Trophoblast cell (in vitro differentiated cells and primary cell): ENCODE measurements at regions not wholly inside any gene's neighbourhood (a gene's known extent, or its start where the extent isn't known, plus 50 kb on each side); places are given as distances from the start of the nearest gene placed in this dataset.
A peak's percentile ranks its signal among the peaks of the same experiment; 100 is the strongest.

Experiments
- DNase-seq, 2 donors: peaks; one replicate each; pipeline ENCODE4 v3.0.0-alpha.2; 2016
- H2AFZ ChIP-seq: 2 replicates; pipeline ENCODE4 v1.6.1; 2013; ENCODE audit warnings: low read length, moderate library complexity, mild to moderate bottlenecking; ENCODE audit not compliant: insufficient read depth, poor library complexity
- H2AK5ac ChIP-seq: 2 replicates; pipeline ENCODE4 v1.6.1; 2013; ENCODE audit warnings: mild to moderate bottlenecking, low read length
- H2BK120ac ChIP-seq: 2 replicates; pipeline ENCODE4 v1.6.1; 2013; ENCODE audit warnings: low read length, mild to moderate bottlenecking, moderate library complexity; ENCODE audit not compliant: insufficient read depth, poor library complexity
- H2BK12ac ChIP-seq: 2 replicates; pipeline ENCODE4 v1.6.1; 2013; ENCODE audit warnings: mild to moderate bottlenecking, low read length, moderate library complexity
- H2BK5ac ChIP-seq: 2 replicates; pipeline ENCODE4 v1.6.1; 2013; ENCODE audit warnings: low read length, low read depth, moderate library complexity, mild to moderate bottlenecking; ENCODE audit not compliant: poor library complexity
- H3K14ac ChIP-seq: 2 replicates; pipeline ENCODE4 v1.6.1; 2013; ENCODE audit warnings: mild to moderate bottlenecking, low read length
- H3K18ac ChIP-seq: 2 replicates; pipeline ENCODE4 v1.6.1; 2013; ENCODE audit warnings: mild to moderate bottlenecking, low read length
- H3K23ac ChIP-seq: 2 replicates; pipeline ENCODE4 v1.6.1; 2013; ENCODE audit warnings: low read length
- H3K27ac ChIP-seq: 2 replicates; pipeline ENCODE4 v1.5.1; 2013; ENCODE audit warnings: low read depth, mild to moderate bottlenecking, inconsistent platforms, low read length, moderate library complexity
- H3K27me3 ChIP-seq: 2 replicates; pipeline ENCODE4 v1.6.1; 2013; ENCODE audit warnings: inconsistent platforms, mild to moderate bottlenecking, low read length, moderate library complexity; ENCODE audit not compliant: insufficient read depth
- H3K36me3 ChIP-seq, 2 experiments: 1 replicate in 1 of 2; 2 replicates in 1 of 2; pipeline ENCODE4 v1.6.1; 2013; ENCODE audit warnings: low read length in 2 of 2, mild to moderate bottlenecking in 2 of 2, moderate library complexity in 1 of 2; ENCODE audit not compliant: insufficient read depth in 2 of 2, control insufficient read depth in 1 of 2
- H3K4ac ChIP-seq: 2 replicates; pipeline ENCODE4 v1.6.1; 2013; ENCODE audit warnings: low read depth, mild to moderate bottlenecking, low read length, moderate library complexity
- H3K4me1 ChIP-seq, 2 experiments: 1 replicate in 1 of 2; 2 replicates in 1 of 2; pipeline ENCODE4 v1.6.1; 2013; ENCODE audit warnings: low read length in 2 of 2, mild to moderate bottlenecking in 2 of 2, moderate library complexity in 1 of 2; ENCODE audit not compliant: insufficient read depth in 2 of 2, control insufficient read depth in 1 of 2
- H3K4me2 ChIP-seq: 2 replicates; pipeline ENCODE4 v1.6.1; 2013; ENCODE audit warnings: inconsistent platforms, mild to moderate bottlenecking, low read length, moderate library complexity
- H3K4me3 ChIP-seq: 2 replicates; pipeline ENCODE4 v1.5.1; 2013; ENCODE audit warnings: mild to moderate bottlenecking, low read depth, low read length, inconsistent platforms
- H3K79me1 ChIP-seq: one replicate; pipeline ENCODE4 v1.6.1; 2013; ENCODE audit warnings: low read length
- H3K79me2 ChIP-seq: 2 replicates; pipeline ENCODE4 v1.6.1; 2013; ENCODE audit warnings: low read length, mild to moderate bottlenecking; ENCODE audit not compliant: control insufficient read depth, insufficient read depth, poor library complexity
- H3K9ac ChIP-seq: 2 replicates; pipeline ENCODE4 v1.6.1; 2013; ENCODE audit warnings: mild to moderate bottlenecking, low read length
- H3K9me3 ChIP-seq: 2 replicates; pipeline ENCODE4 v1.6.1; 2013; ENCODE audit warnings: low read depth, mild to moderate bottlenecking, control low read depth, inconsistent platforms, low read length; ENCODE audit not compliant: insufficient read depth
- H4K12ac ChIP-seq: 2 replicates; pipeline ENCODE4 v1.6.1; 2013; ENCODE audit warnings: low read depth, mild to moderate bottlenecking, low read length, moderate library complexity
- H4K8ac ChIP-seq: 2 replicates; pipeline ENCODE4 v1.6.1; 2013; ENCODE audit warnings: low read depth, mild to moderate bottlenecking, low read length, moderate library complexity
- H4K91ac ChIP-seq: one replicate; pipeline ENCODE4 v1.6.1; 2013; ENCODE audit warnings: low read depth, mild to moderate bottlenecking, low read length, moderate library complexity
- WGBS: extraction: QIAGEN DNeasy Blood & Tissue Kit; methylation state at CpG from one replicate; pipeline ENCODE4 v1.1.7; 2013; ENCODE audit warnings: missing lambda C conversion rate; ENCODE audit not compliant: insufficient read length, insufficient coverage; ENCODE audit errors: extremely low coverage; 5-methylcytosine and 5-hydroxymethylcytosine counted together

GRCh38 chr1:80367058-80367457, 1360.5 kb upstream of the ADGRL4 start:
- no CpG with 5 or more reads among the region's 3 CpGs for WGBS
- no peak overlapping the region for H4K91ac ChIP-seq

DNA sequence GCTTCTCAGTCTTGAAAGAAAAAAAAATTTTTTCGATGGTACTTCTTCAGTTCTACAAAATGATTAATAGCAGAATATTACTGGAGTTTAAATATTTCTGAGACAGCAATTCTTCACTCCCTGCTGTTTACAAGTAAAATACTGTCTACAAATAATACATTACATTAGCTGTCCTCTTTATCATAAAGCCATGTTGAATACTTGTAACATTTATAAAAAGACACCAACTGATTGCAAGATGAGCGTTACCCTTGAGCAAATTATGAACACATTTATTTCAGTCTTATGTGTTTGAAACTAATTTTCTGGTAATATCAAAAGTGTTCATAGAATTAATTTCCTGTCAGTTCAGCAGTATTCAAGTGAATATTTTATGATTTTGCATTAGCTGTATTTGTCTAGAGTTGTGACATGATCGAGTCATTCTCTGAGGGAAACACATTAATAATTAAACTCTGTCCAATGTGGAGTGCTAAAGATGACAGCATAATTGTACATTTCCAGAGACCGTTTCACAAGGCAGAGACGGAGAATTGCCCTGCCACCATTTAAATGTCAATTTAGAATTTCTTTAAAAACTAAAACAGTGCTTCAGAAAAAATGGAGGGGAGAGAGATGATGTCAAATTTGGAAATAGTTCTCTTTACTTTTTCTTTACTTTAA, 1359.0 kb upstream of the ADGRL4 start:
- H3K9ac ChIP-seq = no peak overlapping the region
- H3K27me3 ChIP-seq = no peaks in the 10 kb centered on the region
- WGBS = no CpG with 5 or more reads among the region's 5 CpGs
- no peaks in the 10 kb centered on the region for H3K36me3 ChIP-seq
- DNase-seq = no peak
- no peaks in the 10 kb centered on the region for H3K9me3 ChIP-seq
- H3K79me2 ChIP-seq = no peaks in the 10 kb centered on the region
- no peak overlapping the region for H2BK120ac ChIP-seq
- H2AK5ac ChIP-seq = no peak overlapping the region
- H3K79me1 ChIP-seq = no peaks in the 10 kb centered on the region
- no peak overlapping the region for H2BK5ac ChIP-seq
- no peak overlapping the region for H3K4ac ChIP-seq
- no peak overlapping the region for H2AFZ ChIP-seq
- H4K8ac ChIP-seq = no peak overlapping the region
- no peak overlapping the region for H4K91ac ChIP-seq
- no peak overlapping the region for H4K12ac ChIP-seq
- no peak overlapping the region for H3K23ac ChIP-seq
- no peak overlapping the region for H3K18ac ChIP-seq
- no peaks in the 10 kb centered on the region for H3K4me1 ChIP-seq
- no peak overlapping the region for H3K27ac ChIP-seq
- H3K4me3 ChIP-seq = no peak overlapping the region
- no peak overlapping the region for H3K14ac ChIP-seq
- H3K4me2 ChIP-seq = no peak overlapping the region
- no peak overlapping the region for H2BK12ac ChIP-seq

More at GRCh38 chr1:80367058-80367457, 1360.5 kb upstream of the ADGRL4 start:
- Histone ChIP-seq H3K27ac (no peak overlapping the region), H3K14ac (no peak overlapping the region), H3K79me1 (no peaks in the 10 kb centered on the region), H3K4me1 (no peaks in the 10 kb centered on the region), H3K9me3 (no peaks in the 10 kb centered on the region), H2BK120ac (no peak overlapping the region), H4K12ac (no peak overlapping the region), H2BK5ac (no peak overlapping the region), H2AK5ac (no peak overlapping the region), H3K4me2 (no peak overlapping the region), H3K36me3 (no peaks in the 10 kb centered on the region), H3K79me2 (no peaks in the 10 kb centered on the region), H3K4ac (no peak overlapping the region), H3K9ac (no peak overlapping the region), H3K27me3 (no peaks in the 10 kb centered on the region), H3K18ac (no peak overlapping the region), H4K8ac (no peak overlapping the region), H3K23ac (no peak overlapping the region), H2BK12ac (no peak overlapping the region), H2AFZ (no peak overlapping the region), H3K4me3 (no peak overlapping the region)
- DNase-seq = no peak

DNA sequence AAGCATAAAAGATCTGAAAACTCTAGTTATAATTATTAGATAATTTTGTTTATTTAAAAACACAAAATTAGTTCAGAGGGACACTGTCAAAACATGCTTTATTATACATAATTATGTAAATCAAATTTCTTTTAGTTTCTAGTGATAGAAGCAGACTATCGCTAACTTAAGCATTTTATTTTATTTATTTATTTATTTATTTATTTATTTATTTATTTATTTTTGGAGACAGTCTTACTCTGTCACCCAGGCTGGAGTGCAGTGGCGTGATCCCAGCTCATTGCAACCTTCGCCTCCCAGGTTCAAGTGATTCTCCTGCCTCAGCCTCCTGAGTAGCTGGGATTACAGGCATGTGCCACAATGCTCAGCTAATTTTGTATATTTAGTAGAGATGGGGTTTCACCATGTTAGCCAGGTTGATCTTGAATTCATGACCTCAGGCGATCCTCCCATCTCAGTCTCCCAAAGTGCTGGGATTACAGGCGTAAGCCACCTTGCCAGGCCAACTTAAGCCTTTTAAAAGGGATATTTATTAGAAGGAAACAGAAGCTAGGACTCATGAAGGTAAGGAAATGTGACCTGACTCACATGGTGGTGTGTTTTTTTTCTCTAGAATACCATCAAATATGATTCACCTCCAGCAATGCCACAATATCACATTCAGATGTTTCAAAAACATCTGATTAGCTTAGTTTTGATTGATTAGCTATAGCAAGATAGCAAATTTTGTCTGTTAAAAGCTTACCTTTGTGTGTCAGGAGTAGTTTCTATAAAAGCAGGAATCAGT, 1357.4 kb upstream of the ADGRL4 start:
- H3K4me3 ChIP-seq = no peak overlapping the region
- H2AFZ ChIP-seq = no peak overlapping the region
- DNase-seq = peak in 1 of 2 donors; percentile 57
- no peak overlapping the region for H3K23ac ChIP-seq
- no peak overlapping the region for H3K14ac ChIP-seq
- H2AK5ac ChIP-seq = no peak overlapping the region
- no peak overlapping the region for H3K27ac ChIP-seq
- H3K4me1 ChIP-seq = no peaks in the 10 kb centered on the region
- H3K9me3 ChIP-seq = no peaks in the 10 kb centered on the region
- H3K18ac ChIP-seq = no peak overlapping the region
- no peaks in the 10 kb centered on the region for H3K27me3 ChIP-seq
- H2BK120ac ChIP-seq = no peak overlapping the region
- H2BK5ac ChIP-seq = no peak overlapping the region
- WGBS = no CpG with 5 or more reads among the region's 5 CpGs
- no peak overlapping the region for H3K4me2 ChIP-seq
- no peak overlapping the region for H4K91ac ChIP-seq
- no peak overlapping the region for H4K12ac ChIP-seq
- H3K4ac ChIP-seq = no peak overlapping the region
- H4K8ac ChIP-seq = no peak overlapping the region
- no peaks in the 10 kb centered on the region for H3K79me2 ChIP-seq
- H3K9ac ChIP-seq = no peak overlapping the region
- no peak overlapping the region for H2BK12ac ChIP-seq
- no peaks in the 10 kb centered on the region for H3K79me1 ChIP-seq
- H3K36me3 ChIP-seq = no peaks in the 10 kb centered on the region

DNA sequence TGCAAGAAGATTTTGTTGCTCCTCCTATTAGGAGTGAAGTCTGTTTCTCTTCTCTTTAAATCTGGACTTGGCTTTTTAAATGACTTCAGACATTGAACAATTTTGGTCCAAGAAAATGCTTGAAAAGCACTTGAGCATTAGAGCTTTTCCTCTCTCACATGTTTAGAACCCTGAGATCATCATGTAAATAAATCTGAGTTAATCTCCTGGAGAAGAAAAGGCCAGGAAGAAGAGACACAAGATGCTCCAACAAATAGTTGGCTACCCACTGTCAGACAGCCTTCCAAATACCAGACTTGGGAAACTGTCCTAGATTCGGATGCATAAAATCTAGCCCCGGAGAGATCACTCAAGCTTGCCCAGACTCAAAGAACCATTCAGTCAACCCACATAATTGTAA, 1353.1 kb upstream of the ADGRL4 start:
- no peak overlapping the region for H3K14ac ChIP-seq
- no peak for DNase-seq
- no peaks in the 10 kb centered on the region for H3K79me1 ChIP-seq
- no peak overlapping the region for H3K4ac ChIP-seq
- no peak overlapping the region for H4K12ac ChIP-seq
- no peak overlapping the region for H4K91ac ChIP-seq
- H3K4me3 ChIP-seq = no peak overlapping the region
- H3K4me2 ChIP-seq = no peak overlapping the region
- no peaks in the 10 kb centered on the region for H3K27me3 ChIP-seq
- no peaks in the 10 kb centered on the region for H3K4me1 ChIP-seq
- no CpG with 5 or more reads among the region's 2 CpGs for WGBS
- no peak overlapping the region for H3K9ac ChIP-seq
- H3K36me3 ChIP-seq = no peaks in the 10 kb centered on the region
- H2BK12ac ChIP-seq = no peak overlapping the region
- H3K79me2 ChIP-seq = no peaks in the 10 kb centered on the region
- no peak overlapping the region for H2AK5ac ChIP-seq
- H3K27ac ChIP-seq = no peak overlapping the region
- H3K23ac ChIP-seq = no peak overlapping the region
- H2AFZ ChIP-seq = no peak overlapping the region
- no peak overlapping the region for H3K18ac ChIP-seq
- H2BK120ac ChIP-seq = no peak overlapping the region
- no peaks in the 10 kb centered on the region for H3K9me3 ChIP-seq
- H2BK5ac ChIP-seq = no peak overlapping the region
- no peak overlapping the region for H4K8ac ChIP-seq
